GM20431 (cell line): ENCODE measurements at regions not wholly inside any gene's neighbourhood (a gene's known extent, or its start where the extent isn't known, plus 50 kb on each side); places are given as distances from the start of the nearest gene placed in this dataset.

Source experiments
- in situ Hi-C: fragments of 300-500 bp; cut with MseI, MboI; formaldehyde crosslinking; loops from one replicate; pipeline ENCODE4 v1.15.0; 2020; ENCODE audit warnings: low sequenced_read_pairs; ENCODE audit not compliant: unreplicated experiment

DNA sequence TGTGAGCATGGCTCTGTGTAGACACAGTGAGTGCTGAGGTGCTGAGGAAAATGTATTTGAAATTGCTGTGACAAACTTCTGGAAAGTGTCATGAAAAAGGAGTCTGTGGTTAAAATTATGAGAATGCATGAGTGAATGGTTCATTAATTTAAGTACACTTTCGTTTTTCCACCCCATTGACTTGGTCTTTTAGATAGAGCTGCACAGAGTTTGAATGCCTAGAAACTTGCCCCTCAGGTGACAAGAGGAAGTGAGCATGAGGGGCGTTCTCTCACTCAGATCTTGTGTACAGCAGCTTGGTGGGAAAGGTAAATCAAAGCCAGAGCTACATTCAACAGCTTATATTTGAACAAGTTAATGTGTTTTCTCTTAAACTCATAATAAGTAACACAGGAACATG lies 296.8 kb downstream of the WDR72 start:
- in situ Hi-C loops, result no loop called here

GRCh38 chr15:53461677-53462076 lies 297.8 kb downstream of the WDR72 start:
- in situ Hi-C loops, result no loop called here

- in situ Hi-C loops, result no loop called here
These were observed 300.7 kb downstream of the WDR72 start for GRCh38 chr15:53458736-53459135.

DNA sequence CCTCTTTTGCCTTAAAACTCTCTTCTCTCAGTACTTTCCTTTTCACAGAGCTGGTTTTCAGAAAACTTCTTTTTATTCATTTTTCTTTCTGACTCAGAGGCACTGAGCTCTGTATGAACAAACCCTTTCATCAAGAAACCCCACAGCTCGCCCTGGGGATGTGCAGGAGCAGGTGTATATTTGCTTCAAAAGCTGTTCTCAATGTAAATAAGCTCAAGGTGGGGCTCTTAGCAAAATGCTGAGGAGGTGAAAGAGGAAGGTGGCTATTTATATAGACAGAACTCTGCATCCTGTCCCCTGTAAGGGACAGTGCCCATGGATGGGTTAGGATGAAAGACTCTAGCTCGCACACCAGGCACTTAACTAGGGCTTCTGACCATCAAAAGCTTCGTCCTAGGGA lies 302.0 kb downstream of the WDR72 start:
- in situ Hi-C loops, result no loop called here

- in situ Hi-C loops, result no loop called here
These were observed 304.4 kb downstream of the WDR72 start for GRCh38 chr15:53454843-53455721.

- in situ Hi-C loops, result no loop called here
These were observed 305.0 kb downstream of the WDR72 start for GRCh38 chr15:53454535-53454842.

DNA sequence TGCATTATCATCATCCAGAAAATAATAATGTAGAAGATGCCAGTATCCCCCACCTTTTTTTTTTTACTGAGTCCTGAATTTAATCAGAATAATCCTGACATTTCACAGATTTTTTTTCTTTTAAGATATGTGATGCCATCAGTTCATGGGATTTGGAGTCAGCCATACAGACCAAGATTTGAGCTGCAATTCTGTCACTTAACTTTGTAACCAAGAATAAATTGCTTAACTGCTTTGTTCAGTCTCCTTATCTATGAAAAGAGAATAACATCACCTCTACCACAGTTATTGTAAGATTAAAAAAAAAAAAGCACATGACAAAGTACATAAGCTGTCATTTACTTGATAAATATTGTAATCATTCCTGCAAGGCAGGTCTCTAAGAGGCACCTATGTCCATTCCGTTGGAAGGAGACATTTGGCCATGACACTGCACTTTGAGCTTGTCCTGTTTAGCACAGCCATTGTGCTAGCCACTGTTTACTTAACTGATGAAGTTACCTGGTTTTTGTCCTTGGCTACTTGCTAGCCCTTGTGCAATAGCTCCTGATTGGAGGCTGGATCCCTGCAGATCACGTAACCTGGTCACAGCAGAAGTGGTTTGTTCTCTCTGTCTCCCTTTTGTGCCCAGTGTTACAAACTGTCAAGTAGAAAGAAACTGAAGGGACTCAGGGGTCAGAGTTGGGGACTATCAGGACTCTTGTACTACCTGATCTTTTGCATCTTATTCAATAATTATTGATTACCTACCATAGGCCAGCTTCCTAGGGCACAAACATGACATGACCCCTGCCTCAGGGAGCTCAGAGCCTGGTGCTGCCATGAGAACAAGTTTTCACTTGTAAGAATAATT lies 306.0 kb downstream of the WDR72 start:
- in situ Hi-C loops, result no loop called here

GRCh38 chr15:53448232-53449015 lies 311.0 kb downstream of the WDR72 start:
- in situ Hi-C loops, result no loop called here

- in situ Hi-C loops, result no loop called here
These were observed 311.7 kb downstream of the WDR72 start for GRCh38 chr15:53447742-53448141.

DNA sequence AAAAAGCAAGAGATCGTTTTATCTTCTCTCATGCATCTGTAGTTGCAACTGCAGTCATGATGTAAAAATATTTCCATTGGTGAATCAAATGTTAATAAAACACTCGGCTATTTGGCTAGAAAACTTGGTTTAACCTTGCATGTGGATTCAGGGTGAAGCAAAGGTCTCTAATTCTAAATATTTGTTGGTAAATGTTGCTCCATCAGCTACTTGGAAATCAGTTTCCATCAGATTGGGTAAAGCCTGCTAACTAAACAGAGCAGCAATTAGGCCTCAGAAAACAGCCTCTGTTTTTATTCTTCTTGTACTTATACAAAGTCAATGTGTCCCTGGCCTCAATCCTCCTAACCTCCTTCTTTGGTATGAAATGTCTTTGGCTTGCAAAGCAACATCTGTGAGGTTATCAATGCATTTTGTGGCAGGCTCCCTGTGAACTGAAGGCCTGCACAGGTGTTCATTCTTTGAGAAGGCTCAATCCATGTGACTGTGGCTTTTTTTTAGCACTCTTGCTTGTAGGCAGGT lies 312.3 kb downstream of the WDR72 start:
- in situ Hi-C loops, result no loop called here

- in situ Hi-C loops, result no loop called here
These were observed 313.1 kb downstream of the WDR72 start for GRCh38 chr15:53446376-53446775.

DNA sequence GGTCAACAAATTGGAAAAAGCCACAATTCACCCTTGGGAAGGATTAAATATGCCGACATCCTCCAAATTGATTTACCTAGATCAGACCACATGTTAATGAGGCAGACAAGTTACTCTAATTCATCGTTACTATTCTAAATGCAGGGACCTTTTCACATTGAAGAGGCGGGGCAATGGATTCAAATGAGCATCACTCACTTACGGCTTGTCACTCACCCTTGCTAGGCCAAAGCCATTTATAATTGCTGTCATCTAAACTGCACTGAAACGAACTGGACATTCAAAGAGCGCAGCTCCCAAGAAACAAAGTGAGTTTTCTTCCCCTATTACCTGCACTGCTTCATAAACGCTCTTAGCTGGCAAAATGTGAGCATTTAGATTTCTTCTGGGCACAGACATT lies 313.9 kb downstream of the WDR72 start:
- in situ Hi-C loops, result no loop called here

- in situ Hi-C loops, result no loop called here
These were observed 321.2 kb downstream of the WDR72 start for GRCh38 chr15:53437985-53438841.

DNA sequence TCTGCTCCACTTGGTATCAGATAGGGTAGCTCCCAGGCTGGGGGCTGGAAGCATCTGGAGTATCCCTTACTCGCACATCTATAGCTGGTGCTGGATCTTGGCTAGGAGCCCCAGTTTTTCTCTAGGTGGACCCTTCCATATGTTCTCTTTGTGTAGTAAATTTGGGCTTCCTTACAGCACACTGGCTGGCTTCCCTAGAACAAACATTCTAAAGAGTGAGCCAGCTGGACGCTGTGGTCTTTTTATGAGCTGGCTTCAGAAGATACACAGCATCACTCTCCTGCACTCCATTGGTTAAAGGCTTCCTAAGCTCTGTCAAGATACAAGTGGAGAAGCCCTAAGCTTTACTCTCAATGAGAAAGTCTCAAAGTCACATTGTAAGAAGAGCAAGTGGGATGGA lies 322.1 kb downstream of the WDR72 start:
- in situ Hi-C loops, result no loop called here

GRCh38 chr15:53434174-53434678 lies 325.2 kb downstream of the WDR72 start:
- in situ Hi-C loops, result no loop called here

DNA sequence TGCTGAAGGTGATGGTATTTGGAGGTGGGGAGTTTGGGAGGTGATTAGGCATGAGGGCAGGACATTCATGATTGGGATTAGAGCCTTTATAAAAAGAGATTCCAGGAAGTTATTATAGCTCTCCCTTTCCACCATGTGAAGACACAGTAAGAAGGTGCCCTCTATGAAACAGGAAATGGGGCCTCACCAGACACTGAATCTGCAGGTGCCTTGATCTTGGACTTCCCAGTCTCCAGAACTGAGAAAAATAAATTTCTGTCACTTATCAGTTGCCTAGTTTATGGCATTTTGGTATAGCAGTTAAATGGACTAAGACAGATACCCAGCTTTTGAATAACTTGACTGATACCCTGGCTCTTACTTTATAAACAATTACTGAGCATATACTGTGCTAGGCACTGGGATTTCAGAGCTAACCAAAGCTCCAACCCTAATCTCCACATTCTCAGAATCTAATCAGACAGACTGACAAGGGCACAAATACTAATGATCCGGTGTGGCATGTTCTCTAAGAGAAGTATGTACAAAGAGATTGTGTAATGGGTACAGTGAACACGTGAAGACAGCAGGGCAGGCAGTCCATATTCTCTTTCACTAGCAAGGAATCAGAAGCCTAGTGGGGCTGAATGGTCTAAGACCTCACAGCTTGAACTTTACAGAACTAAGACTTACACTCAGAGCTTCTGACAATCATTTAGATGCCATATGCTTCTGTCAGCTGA lies 343.1 kb downstream of the WDR72 start:
- in situ Hi-C loops, result no loop called here

GRCh38 chr15:53414167-53414566 lies 345.3 kb downstream of the WDR72 start:
- in situ Hi-C loops, result no loop called here

- in situ Hi-C loops, result no loop called here
These were observed 346.9 kb downstream of the WDR72 start for GRCh38 chr15:53412542-53412941.
